ENCODE measurements at regions not wholly inside any gene's neighbourhood (a gene's known extent, or its start where the extent isn't known, plus 50 kb on each side); places are given as distances from the start of the nearest gene placed in this dataset.
"Not testable (repeated sequence)": the region's sequence is repeated elsewhere in the genome, so short reads cannot be mapped to it uniquely, and the experiment has no call there.

GRCh38 chr2:8561692-8562091, 120.2 kb upstream of the ID2 start:
- TF ChIP-seq CTCF (IDR thresholded peaks at IDR 0.05; ENCODE audit: low read length); EZH2 (optimal IDR thresholded peaks at IDR 0.05; ENCODE audit: low read depth, low read length); EZH2phosphoT487 (IDR thresholded peaks at IDR 0.05; ENCODE audit: low read length): not testable (repeated sequence)
